ENCODE measurements at regions not wholly inside any gene's neighbourhood (a gene's known extent, or its start where the extent isn't known, plus 50 kb on each side); places are given as distances from the start of the nearest gene placed in this dataset.

DNA sequence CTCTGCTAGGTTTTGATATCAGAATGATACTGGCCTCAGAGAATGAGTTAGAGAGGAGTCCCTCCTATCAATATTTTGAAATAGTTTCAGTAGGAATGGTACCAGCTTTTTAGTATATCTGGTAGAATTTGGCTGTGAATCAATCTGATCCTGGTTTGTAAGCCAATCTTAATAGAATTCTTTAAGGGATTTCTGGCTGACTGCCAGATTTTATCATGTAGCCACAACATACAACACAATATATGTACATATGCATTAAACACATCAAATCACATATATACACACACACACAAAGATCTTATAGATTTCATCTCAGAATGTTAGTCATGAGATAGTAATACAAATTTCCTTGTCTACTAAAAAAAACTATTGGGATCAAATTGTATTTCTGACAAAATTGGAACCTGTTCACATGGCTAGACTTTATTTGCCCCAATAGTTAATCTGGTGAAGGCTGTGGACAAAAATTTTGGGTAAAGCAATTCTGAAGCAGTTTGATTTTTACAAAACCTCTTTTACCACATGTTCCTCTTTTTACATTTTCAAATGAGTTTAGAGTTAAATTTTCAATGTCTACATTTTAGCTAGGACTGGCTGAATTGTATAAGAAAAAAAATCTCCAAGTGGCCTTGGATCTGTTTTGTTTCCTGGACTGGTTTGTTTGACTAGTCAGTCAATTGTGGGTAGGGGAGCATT, 151.7 kb downstream of the FASLG start:
- no peak for DNase-seq

DNA sequence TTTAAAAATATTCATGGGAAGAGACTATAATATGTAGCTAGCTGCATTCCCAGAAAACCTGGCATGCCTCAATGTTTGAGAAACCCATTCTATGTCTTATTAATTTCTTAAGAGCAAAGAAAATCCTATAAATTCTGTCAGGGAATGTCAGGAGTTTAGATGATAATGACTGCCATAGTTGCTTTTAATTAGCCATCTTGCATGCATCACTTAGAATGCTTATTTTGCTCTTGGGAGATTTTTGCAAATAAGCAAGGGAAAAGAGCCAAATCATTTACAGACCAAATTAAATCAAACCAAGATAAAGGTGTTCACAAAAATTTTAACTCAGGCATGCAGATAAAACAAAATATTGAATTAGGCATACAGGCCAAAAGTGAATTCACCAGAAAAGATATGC, 152.8 kb downstream of the FASLG start:
- no peak for DNase-seq

DNA sequence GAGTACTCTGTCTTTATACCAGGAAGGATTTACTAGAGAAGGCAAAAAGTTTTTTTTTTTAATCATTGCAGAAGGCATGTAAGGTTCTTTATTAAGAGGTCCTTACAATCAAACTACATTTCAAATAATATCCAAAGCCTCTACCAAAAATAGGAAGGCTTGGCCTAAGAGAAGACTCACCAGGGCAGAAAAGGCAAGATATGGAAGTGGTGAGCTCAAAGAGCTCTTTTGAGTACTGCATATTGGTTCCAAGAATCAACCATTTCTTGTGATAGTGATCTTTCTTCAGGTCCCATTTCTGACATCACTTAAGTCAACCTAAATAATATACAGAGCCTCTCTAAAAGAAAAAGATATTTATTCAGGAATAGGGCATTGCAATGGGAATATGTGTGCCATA, 153.2 kb downstream of the FASLG start:
- no peak for DNase-seq

DNA sequence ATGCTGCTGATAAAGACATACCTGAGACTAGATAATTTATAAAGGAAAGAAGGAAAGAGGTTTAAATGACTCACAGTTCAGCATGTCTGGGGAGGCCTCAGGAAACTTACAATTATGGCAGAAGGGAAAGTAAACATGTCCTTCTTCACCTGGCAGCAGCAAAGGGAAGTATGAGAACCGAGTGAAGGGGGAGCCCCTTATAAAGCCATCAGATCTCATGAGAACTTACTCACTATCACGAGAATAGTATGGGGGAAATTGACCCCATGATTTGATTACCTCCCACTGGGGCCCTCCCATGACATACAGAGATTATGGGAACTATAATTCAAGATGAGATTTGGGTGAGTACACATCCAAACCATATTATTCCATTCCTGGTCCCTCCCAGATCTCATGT, 154.4 kb downstream of the FASLG start:
- no peak for DNase-seq

DNA sequence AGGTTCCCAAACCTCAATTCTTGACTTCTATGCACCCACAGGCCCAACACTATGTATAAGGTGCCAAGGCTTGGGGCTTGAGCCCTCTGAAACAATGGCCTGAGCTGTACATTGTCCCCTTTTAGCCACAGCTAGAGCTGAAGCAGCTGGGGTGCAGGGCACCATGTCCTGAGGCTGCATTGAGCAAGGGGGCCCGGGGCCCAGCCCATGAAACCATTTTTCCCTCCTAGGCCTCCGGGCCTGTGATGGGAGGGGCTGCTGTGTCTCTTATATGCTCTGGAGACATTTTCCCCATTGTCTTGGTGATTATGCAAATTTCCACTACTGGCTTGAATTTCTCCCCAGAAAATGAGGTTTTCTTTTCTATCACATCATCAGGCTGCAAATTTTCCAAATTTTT, 155.5 kb downstream of the FASLG start:
- no peak for DNase-seq

DNA sequence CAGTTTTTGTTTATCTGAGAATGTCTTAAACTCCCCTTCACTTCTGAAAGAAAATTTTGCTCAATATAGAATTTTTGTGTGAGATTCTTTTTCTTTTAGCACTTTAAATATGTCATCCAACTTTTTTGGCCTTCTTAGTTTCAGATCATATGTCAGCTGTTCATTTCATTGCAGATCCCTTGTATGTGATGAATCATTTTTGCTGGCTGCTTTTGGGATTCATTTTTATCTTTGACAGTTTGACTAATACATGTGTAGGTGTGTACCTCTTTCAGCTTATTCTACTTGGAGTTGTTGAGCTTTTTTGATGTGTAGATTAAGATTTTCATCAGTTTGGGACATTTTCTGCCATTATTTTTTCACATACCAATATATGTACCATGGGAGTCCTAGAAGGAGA, 156.8 kb downstream of the FASLG start:
- DNase-seq, result no peak

DNA sequence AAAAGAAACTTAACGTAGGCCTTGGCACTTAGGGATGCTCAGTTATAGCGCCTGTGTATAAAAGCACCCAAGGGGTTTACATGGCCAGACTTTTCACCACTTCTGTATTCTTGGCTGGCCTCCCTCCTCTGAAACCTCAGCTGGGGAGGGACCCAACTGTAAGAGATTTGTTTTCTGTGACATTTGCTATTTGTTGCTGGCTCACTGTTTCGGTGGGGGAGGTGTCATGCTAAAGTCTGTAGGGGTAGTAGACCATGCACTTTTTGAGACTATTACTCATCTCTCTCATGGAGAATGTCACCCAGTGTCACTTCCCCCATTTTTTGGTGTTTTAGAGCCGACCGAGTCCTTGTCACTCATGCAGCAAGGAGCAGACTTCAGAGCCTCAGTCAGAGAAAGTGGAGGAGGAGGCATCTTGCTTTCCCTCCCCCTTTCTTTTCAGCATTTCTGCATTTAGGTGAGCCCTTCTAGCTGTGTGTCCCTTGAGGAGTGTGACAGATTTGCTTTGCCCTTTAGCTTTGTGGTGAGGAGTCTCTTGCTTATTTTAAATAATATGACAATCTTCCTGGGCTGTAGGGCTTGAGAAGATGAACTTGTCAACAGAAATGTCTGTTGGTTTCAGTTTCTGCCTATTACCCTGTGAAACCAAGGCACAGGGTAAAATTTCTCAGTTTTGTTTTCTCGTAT, 160.1 kb downstream of the FASLG start:
- peak; percentile 78 for DNase-seq

DNA sequence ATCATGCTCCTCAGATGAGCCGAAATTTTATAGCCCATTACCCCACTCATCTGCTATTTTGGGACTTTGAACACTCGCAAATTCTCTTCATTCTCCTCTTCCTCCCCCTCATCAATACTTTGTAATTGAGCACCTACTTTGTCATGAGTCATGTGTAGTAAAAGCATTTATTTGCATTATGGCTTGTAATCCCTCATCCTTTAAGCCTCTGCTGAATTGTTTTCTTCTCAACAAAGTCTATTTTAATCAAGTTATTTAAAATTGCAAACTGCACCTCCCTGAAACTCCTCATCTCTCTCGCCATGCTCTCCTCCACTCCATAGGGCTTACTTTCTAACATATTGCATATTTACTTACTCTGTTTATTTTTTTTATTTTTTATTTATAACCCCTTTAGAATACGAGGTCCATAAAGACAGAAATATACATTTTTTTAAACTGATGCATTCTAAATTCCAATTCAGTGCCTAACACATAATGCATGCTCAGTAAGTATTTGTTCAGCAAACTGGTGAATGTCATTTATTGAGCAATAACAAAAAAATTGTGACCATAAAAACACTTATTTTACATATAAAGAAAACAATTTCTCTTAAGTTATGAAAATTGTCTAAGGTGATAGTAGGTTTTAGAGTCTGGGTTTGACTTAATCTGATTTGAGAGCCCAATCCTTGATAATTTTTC, 161.7 kb downstream of the FASLG start:
- DNase-seq, result no peak

DNA sequence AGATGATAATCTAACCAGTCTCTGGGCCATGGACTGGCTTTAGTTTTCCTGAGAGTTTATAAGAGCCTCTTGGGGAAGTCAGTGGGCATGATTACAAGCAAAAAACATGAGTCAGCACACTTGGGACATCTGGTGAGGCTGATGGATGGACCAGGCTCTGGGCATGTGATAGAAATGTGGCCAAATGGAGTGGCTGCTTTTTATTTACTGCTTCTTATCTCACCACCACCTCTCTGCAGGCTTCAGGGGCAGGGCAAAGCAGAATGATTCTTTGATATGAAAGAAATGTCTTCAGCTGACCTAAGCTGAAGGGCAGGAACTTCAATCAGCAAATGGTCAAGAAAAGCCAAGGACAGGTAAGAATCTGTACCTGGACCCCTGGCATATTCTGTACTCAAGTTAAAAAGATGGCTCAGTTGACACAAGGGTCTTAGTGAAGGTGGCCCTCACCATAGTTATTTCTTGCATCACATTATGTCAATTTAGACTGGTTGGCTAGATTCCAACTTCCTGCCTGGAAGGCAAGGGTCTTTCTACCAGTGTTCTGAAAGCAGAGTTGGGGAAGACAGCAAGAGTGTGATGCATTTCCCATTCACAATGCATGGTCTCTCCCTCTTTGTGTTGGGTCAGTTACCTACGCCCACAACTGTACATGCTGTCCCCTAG, 162.8 kb downstream of the FASLG start:
- DNase-seq, result no peak

DNA sequence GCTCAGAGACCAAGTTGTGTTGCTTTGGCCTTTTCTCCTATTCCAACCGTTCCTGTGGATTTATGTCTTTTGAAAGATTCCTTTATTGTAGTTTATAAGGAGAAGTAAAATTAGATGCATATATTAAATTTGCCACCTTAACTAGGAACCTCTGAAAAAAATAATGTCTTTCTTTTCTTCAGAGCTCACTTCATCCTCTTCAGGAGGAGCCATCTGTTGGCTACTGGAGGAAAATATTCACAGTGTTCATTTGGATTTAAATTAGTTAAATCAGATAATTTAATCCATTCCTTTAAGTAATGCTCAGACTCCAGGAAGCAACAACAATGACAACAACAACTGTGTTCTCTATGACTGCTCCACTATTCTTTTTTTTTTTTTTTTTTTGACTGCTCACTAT, 164.0 kb downstream of the FASLG start:
- no peak for DNase-seq

DNA sequence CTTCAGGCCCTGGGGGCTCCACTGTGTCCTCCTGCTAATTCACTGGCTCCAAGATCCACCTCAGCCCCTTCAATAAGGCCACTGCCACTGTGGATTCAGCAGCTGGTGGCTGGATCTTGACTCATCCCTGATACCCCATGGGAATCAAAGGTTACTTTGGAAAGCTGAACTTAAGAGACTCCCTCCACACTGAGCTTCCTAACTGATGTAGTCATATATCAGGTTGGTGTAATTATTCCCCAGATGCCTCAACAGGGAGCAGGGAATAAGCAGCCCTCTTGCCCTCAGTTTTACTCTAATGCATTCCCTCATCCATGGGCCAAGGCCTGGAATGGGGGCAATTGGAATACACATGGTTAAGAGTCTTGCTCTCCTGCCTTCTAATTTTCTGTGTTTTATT, 164.6 kb downstream of the FASLG start:
- DNase-seq, result no peak

DNA sequence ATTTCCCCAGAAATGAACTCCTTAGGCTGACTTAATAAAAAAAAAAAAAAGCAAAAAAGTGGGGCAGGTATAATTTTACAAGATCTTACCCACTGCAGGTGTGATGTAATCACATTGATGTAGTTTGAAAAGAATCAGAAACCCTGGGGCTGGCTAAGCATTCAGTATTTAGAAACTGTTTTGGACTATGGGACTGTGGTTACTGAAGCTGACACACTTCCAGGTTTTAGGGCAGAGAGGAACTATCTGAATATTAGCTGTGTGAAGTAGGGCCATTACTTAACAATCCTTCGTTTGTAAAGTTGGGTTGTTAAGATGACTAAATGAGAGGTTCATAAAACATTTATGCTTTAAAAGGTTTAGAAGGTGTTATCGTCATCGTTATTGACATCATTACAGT, 165.3 kb downstream of the FASLG start:
- DNase-seq, result no peak

DNA sequence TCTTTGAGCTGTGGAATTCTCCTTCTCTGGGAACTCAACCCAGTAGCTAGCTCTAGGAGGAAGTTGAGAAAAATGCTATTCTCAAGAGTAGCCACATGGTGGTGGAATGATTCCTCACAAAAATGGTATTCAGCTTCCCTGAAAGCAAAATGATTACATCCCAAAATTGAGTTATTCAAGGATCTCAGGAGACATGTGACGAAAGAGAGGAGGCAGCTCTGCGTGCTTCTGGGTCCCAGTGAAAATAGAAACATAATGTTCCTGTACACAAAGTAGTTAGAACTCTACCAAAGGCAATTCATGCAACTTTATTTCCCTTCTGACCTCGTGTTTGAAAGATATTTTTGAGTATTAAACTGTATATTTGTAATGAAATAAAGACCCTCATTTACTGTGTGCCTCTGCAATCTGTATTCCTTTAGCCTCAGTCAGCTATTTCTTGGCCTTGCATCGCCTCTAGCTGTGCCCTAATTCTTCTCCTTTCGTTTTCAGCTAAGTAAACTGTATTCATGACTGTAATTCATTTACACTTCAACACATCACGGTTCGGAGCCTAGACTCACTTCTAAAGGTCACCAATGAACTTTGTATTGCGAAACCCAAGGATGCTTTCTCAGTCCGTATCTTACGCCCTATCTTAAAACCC, 167.3 kb downstream of the FASLG start:
- no peak for DNase-seq

DNA sequence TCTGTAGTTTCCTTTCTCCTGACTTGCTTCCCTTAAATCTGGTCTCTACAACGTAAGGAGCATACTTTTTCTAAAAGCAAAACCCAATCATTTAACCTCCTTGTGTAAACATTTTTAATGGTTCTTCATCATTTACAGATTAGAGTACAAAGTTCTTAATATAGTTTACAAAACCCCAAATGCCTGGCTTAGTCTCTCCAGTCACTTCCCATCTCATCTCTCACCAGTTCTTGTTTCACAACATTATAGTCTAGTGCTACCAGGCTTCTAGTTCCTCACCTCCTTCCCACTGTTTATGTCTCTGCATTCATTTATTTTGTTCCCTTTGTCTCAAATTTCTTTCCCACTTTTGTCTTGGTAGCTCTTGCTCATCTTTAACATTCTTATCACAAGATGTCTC, 168.4 kb downstream of the FASLG start:
- no peak for DNase-seq

DNA sequence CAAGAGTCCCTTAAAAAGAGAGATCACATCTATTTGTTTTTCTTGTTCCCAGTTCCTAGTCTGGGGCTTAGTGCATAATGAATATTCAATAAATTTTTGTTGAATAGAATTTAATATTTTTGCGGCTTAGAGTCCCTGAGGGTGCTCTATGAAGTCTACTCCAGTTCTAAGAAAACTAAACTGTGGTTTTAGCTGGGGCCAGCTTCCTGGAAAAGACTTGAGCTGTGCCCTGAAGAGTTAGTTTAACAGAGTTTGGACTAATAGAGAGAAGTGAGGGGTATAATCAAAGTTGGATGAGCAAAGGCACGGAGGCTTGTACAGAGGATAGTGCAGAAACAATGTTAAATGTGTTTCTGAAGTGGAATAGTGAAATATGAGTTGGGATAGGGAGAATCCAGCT, 168.9 kb downstream of the FASLG start:
- no peak for DNase-seq

DNA sequence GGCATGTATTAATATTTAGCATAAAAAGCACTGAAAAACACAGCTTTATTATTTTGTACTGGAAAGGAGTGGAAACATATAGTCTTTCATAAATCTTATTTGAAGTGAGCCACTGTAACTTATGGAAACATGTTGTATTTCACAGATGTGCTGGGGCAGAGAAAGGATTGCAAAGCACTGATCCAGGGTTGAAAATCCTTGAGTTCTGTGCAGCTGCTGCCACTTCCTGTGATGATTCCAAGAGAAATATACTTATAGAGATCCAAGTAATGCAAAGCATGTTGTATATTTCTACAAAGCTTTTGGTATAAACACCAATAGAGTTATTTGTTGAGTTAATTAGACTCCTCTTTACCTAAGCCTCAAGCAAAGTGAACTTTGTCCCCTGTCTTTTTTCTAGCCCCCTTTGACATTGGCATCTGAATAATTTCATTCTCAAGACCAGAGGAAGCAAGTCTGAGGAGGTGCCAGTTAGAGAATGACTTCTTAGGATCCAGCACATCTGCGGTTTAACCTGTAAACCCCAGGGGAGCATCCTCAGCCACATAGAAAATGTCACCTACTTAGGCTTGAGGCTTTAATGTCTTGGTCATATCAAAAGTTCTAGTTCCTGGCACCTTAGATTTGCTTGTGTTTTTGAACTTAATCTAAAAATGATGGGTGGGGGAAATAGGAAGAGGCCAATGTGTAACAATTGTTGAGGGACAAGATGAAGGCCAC, 173.3 kb downstream of the FASLG start:
- DNase-seq, result no peak

DNA sequence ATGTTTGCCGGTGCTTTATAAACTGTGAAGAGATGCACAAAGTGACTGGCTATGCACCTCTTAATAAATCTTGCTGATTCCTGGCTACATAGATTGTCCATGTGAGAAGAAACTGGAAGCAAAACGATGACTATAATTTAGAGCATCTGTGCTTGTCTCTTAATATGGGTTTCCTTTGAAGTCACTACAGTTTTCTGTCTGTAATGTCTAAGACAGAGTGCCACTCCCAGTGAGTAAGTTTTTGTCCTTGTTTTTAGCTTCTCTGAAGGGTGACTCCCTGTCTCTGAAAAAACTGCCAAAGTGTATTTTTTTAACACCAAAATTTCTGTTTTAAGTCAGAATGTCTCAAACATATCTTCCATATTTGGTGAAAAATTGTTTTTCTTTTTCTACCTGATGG, 175.1 kb downstream of the FASLG start:
- no peak for DNase-seq

DNA sequence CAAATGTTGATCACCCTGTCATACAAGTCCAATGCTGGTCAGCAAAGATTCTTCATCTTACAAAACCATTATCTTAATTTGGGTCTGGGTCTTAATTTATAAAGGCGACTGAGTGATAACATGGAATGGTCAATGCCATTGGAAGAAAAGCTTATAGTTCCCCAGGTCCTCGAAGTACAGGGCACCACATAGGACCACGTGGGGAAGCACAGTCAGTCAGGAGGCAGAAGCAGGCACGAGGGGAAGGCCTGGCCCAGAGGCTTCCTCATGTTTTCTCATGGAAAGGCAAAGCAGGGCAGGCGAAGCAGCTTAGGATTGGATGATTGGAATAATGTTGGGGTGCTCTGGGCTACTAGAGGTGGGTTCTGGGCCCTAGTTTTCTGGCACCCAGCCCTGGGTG, 175.7 kb downstream of the FASLG start:
- DNase-seq, result no peak

DNA sequence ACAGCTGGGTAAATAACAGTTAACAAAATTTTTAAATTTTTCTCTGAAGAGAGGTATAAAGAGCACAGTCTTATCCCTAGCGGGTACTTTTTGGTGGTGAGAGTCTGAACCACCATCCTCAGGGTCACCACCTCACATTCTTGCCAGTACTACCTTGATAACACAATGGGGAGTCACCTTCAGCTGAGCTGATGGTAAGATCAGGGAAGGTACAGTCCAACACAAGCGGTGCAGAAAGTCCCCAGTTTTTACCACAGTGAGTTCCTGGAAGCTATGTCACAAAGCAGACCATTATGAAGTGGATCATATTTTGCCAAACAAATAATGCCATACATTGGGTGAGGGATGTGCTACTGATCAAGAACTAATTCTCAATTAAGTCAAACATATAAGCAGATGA, 176.9 kb downstream of the FASLG start:
- no peak for DNase-seq

DNA sequence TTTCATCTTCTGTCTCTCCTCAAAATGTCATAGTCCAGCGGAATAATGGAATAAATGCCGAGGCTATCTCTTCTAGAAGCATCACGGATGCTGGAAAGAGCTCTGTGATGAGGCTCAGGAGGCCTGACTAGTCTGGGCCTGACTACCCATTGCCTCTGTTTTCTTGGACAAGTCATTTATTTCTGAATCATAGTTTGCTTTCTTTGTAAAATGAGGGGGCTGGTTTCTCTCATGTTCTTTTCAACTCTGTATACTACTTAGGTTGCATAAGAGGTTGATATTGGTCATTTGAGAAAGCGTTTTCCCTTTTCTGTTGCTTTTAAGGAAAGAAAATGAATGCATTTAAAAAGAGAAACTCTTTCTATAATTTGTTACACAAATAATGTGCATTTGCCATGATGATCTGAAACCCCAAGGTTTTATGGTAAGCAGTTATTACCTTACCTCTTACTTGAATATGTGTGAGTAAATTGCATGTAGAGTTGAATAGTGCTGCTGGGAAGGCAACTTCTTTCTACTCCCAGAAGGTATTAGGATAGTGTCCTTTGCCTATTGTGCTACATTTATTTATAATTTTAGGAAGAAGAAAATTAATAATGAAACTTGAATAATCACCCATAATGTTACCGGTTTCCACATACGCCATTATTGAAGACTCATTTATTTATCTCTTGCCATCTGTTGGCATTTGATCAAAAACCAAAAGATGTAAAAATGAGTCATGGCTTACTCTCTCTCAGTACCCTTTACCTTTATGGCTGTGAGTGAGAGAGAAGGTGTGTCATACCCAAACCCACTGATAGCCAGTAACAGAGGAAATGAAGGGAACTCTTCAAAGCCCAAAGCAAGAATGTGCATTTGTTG, 179.1 kb downstream of the FASLG start:
- DNase-seq, result no peak

DNA sequence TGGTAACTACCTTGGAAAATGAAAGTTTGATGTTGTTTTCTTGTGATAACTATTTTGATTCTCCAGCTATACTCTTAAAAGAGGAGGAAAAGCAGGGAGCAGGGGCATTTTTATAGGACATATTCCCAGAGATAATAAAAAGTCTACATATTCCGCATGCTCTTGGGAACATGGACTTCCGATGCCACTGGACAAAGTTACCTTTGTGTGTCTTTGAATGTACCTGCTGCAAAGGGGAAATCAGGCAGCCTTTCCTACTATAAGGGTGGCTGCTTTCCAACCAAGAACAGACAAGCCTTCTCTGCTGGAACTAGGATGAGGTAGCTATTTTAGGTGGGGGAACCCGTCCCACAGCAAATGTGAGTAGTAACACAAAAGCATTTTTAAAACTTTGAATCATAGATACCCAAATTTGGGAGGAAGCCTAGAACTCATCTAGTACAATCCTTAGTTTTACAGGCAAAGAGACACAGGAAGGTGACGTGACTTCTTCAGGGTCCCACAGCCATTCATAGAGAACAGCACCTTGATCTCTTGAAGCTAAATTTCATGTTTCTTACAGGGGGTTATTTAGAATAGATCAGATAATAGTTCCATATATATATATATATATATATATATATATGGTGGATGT, 179.9 kb downstream of the FASLG start:
- no peak for DNase-seq

Measured in CD4-positive, alpha-beta T cell treated with Interleukin-15 for 1 hour (primary cell).